NCI-H82 (cell line): ENCODE measurements at regions not wholly inside any gene's neighbourhood (a gene's known extent, or its start where the extent isn't known, plus 50 kb on each side); places are given as distances from the start of the nearest gene placed in this dataset.

Experiments
- DNase-seq: peaks from one replicate; lab custom pipeline; 2025; lab: John Stamatoyannopoulos, UW

GRCh38 chr16:86383488-86384262, 126.7 kb upstream of the FOXF1 start:
- peak; percentile 11 for DNase-seq

GRCh38 chr16:86384263-86384649, 126.1 kb upstream of the FOXF1 start:
- DNase-seq = no peak

GRCh38 chr16:86384980-86385379, 125.3 kb upstream of the FOXF1 start:
- DNase-seq = no peak

- no peak for DNase-seq
Observed at GRCh38 chr16:86387468-86388440, 122.6 kb upstream of the FOXF1 start.

- DNase-seq = no peak
Observed at GRCh38 chr16:86388976-86389375, 121.4 kb upstream of the FOXF1 start.

GRCh38 chr16:86389566-86390328, 120.6 kb upstream of the FOXF1 start:
- DNase-seq = no peak

- DNase-seq = no peak
Observed at GRCh38 chr16:86390335-86390734, 120.0 kb upstream of the FOXF1 start.

- DNase-seq = no peak
Observed at GRCh38 chr16:86391486-86391885, 118.8 kb upstream of the FOXF1 start.

GRCh38 chr16:86391984-86392383, 118.3 kb upstream of the FOXF1 start:
- DNase-seq = no peak

GRCh38 chr16:86392436-86393152, 117.7 kb upstream of the FOXF1 start:
- no peak for DNase-seq

- no peak for DNase-seq
Observed at GRCh38 chr16:86393907-86394626, 116.3 kb upstream of the FOXF1 start.

- no peak for DNase-seq
Observed at GRCh38 chr16:86395477-86395876, 114.8 kb upstream of the FOXF1 start.

- no peak for DNase-seq
Observed at GRCh38 chr16:86396422-86396821, 113.9 kb upstream of the FOXF1 start.

- no peak for DNase-seq
Observed at GRCh38 chr16:86396901-86397311, 113.4 kb upstream of the FOXF1 start.

GRCh38 chr16:86398201-86398600, 112.1 kb upstream of the FOXF1 start:
- DNase-seq = no peak

GRCh38 chr16:86398622-86399021, 111.7 kb upstream of the FOXF1 start:
- DNase-seq = no peak

GRCh38 chr16:86401126-86401525, 109.2 kb upstream of the FOXF1 start:
- DNase-seq = no peak

GRCh38 chr16:86403085-86403484, 107.2 kb upstream of the FOXF1 start:
- DNase-seq = peak; percentile 17

GRCh38 chr16:86403541-86404163, 106.7 kb upstream of the FOXF1 start:
- DNase-seq = no peak

GRCh38 chr16:86404678-86405077, 105.6 kb upstream of the FOXF1 start:
- DNase-seq = no peak
